Right lobe of liver (tissue), 6 donors: ENCODE measurements at regions not wholly inside any gene's neighbourhood (a gene's known extent, or its start where the extent isn't known, plus 50 kb on each side); places are given as distances from the start of the nearest gene placed in this dataset.

Experiments
- ATAC-seq, 4 donors: fragments of 200-7000 bp; cut with Tn5 transposase; one replicate each; pipeline ENCODE4 v1.9.1; 2020; ENCODE audit warnings: mild to moderate bottlenecking in 4 of 4, moderate library complexity in 4 of 4
- DNase-seq, 3 donors: peaks; one replicate each; pipeline ENCODE4 v3.0.0-alpha.2; 2020
- H3K27ac ChIP-seq, 3 donors: fragments of 200-600 bp; one replicate each; pipeline ENCODE4 v1.8.0; 2022
- H3K27me3 ChIP-seq, 2 donors: fragments of 200-600 bp; one replicate each; pipeline ENCODE4 v1.8.0; 2022
- H3K36me3 ChIP-seq, 4 donors: fragments of 200-600 bp; sonication (generic) in 1 of 4; one replicate each; pipeline versions ENCODE4 v1.5.1 to v1.8.0; 2017 to 2022; ENCODE audit warnings: control low read depth in 1 of 4
- H3K4me1 ChIP-seq, 4 donors: fragments of 200-600 bp; sonication (generic) in 1 of 4; one replicate each; pipeline versions ENCODE4 v1.5.1 to v1.8.0; 2017 to 2022; ENCODE audit warnings: control low read depth in 1 of 4
- H3K4me3 ChIP-seq, 3 donors: fragments of 200-600 bp; one replicate each; pipeline ENCODE4 v1.8.0; 2022
- H3K9me3 ChIP-seq, 4 donors: fragments of 200-600 bp; sonication (generic) in 1 of 4; one replicate each; pipeline versions ENCODE4 v1.5.1 to v1.8.0; 2017 to 2022; ENCODE audit warnings: control low read depth in 1 of 4
- CTCF ChIP-seq, 4 donors: fragments of 200-600 bp in 3 of 4; fragments of 450-650 bp in 1 of 4; IDR thresholded peaks; one replicate each; pipeline versions ENCODE4 v1.5.1 to v1.8.0; 2016 to 2022; ENCODE audit warnings: antibody characterized with exemption in 4 of 4, mild to moderate bottlenecking in 2 of 4
- POLR2A ChIP-seq: fragments of 450-650 bp; IDR thresholded peaks from one replicate; pipeline ENCODE4 v1.6.1; 2017; ENCODE audit warnings: antibody characterized with exemption, mild to moderate bottlenecking
- WGBS: methylation state at CpG from one replicate; pipeline ENCODE4 v1.1.6; 2018; ENCODE audit warnings: low coverage, low lambda C conversion rate; ENCODE audit not compliant: insufficient coverage; ENCODE audit errors: missing lambda C conversion rate; 5-methylcytosine and 5-hydroxymethylcytosine counted together
- intact Hi-C, 2 donors: fragments of 100-400 bp; cut with DNase I; formaldehyde crosslinking; loops; one replicate each; pipeline versions ENCODE4 v1.11.2 to v1.14.1; 2022
- donor health status: DM: no; HTN: yes; CAD: no.
- donor health status: DM: no; HTN: no; CAD: no.
- donor health status: DM: no; HTN: no; CAD: no.
- donor health status: DM: no; HTN: yes; CAD: no.
- donor health status: DM: no; HTN: yes; CAD: no.

- Histone ChIP-seq H3K27me3 (no peaks in the 10 kb centered on the region), H3K9me3 (no peaks in the 10 kb centered on the region), H3K36me3 (no peaks in the 10 kb centered on the region), H3K27ac (no peak overlapping the region), H3K4me1 (no peaks in the 10 kb centered on the region), H3K4me3 (no peak overlapping the region)
- intact Hi-C loops, result no loop called here
- TF ChIP-seq CTCF (IDR thresholded peaks at IDR 0.05) (no peak), POLR2A (no peak)
- no peak for ATAC-seq
- no peak for DNase-seq
- 73% methylated on average over 8 of the region's 10 CpGs for WGBS
Measured at GRCh38 chr18:78049281-78049680, 799.6 kb downstream of the GALR1 start.

- Histone ChIP-seq H3K36me3 (no peaks in the 10 kb centered on the region), H3K27me3 (no peaks in the 10 kb centered on the region), H3K4me3 (no peak overlapping the region), H3K27ac (no peak overlapping the region), H3K4me1 (no peaks in the 10 kb centered on the region), H3K9me3 (peaks cover 0 to 3% (median 0%) of the 10 kb centered on the region in 4 donors)
- DNase-seq (no peak), ATAC-seq (no peak)
- 49% methylated on average over 3 of the region's 6 CpGs for WGBS
- TF ChIP-seq CTCF (IDR thresholded peaks at IDR 0.05), result no peak
- TF ChIP-seq POLR2A, result no peak
- intact Hi-C loops, result loop anchor here in 1 of 2 donors (10.0 kb wide), 1 partner anchor 180 kb away; no protein-coding TSS in a partner anchor
Measured at GRCh38 chr18:78054801-78055200, 805.2 kb downstream of the GALR1 start.

DNA sequence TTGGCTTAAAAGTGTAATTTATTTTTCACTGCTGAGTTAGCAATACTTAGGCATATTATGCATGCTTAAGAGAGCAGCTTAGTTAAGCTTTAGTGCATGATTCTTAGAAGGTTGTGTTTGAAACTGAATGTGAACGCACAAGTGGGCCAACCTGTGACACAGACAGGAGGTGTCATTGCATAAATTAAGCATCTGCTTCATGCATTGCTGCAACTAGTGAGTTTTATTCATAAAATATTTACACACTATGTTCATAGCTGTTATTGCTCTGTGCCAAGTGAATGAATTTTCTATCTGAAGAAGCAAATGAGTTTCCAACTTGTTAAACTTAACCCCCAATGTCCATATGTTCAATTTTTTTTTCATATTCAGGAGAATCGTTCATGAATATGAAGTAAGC is 806.4 kb downstream of the GALR1 start:
- H3K36me3 ChIP-seq, result no peaks in the 10 kb centered on the region
- no peaks in the 10 kb centered on the region for H3K4me1 ChIP-seq
- intact Hi-C loops, result loop anchor here in 1 of 2 donors (10.0 kb wide), 1 partner anchor 179 kb away; no protein-coding TSS in a partner anchor
- no peak for TF ChIP-seq CTCF (IDR thresholded peaks at IDR 0.05)
- no peak for TF ChIP-seq POLR2A
- ATAC-seq (no peak), DNase-seq (no peak)
- H3K27me3 ChIP-seq, result no peaks in the 10 kb centered on the region
- WGBS, result 38% methylated on average over 2 of the region's 2 CpGs
- no peak overlapping the region for H3K27ac ChIP-seq
- H3K9me3 ChIP-seq, result peaks cover 0 to 3% (median 0%) of the 10 kb centered on the region in 4 donors
- H3K4me3 ChIP-seq, result no peak overlapping the region

DNA sequence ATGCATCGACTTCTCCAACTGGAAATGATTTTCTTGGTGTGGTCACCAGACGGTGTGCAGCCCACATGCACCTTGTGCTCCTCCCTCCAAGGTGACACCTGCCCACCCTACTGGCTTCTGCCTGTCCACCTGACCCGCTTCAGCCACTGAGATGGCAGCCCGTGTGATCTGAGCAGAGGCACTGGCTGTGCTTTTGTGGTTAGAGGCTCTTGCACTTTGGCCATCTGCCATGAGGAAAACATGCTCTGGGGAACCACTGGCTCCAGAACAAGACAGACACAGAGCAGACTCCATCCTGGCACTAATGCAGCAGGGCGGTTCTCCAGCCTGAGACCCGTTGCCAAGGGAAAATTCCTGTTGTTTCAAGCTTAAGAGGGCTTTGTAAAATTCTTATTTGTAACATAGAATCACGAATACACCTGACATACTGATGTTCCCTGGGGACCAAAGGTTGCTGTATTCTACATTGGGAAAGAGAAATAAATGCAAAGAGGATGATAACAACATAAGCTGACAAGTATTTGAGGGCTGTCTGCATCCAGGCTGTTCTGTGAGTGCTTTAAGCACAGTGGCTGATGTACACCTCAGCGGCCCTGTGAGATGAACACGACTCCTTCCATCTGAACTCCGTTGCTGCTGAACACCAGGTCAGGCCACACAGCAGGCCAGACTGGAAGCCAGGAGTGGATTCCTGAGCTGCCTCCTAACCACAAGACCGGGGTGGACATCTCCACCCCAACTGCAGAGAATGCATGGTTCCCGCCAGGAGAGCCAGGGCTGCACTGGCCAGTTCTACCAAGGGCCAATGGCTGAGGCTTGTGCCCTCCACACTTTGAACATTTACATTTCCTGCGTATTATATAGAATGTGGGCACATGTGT is 820.4 kb downstream of the GALR1 start:
- intact Hi-C loops, result no loop called here
- Histone ChIP-seq H3K4me3 (no peak overlapping the region), H3K36me3 (no peaks in the 10 kb centered on the region), H3K27ac (no peak overlapping the region), H3K9me3 (no peaks in the 10 kb centered on the region), H3K27me3 (no peaks in the 10 kb centered on the region), H3K4me1 (no peaks in the 10 kb centered on the region)
- DNase-seq, result peak in 1 of 3 donors; percentile 59
- 42% methylated on average over 6 of the region's 13 CpGs for WGBS
- TF ChIP-seq POLR2A (no peak), CTCF (IDR thresholded peaks at IDR 0.05) (no peak)
- ATAC-seq, result peak in 3 of 4 donors; percentile 53 to 67 (median 63)
